ENCODE measurements at regions not wholly inside any gene's neighbourhood (a gene's known extent, or its start where the extent isn't known, plus 50 kb on each side); places are given as distances from the start of the nearest gene placed in this dataset.

GRCh38 chr1:219759095-219759494 is 146.2 kb upstream of the ZC3H11B start:
- Histone ChIP-seq H3K4me3 (no peak overlapping the region), H3K27me3 (no peaks in the 10 kb centered on the region), H3K27ac (no peak overlapping the region), H3K36me3 (no peaks in the 10 kb centered on the region), H3K9me3 (no peaks in the 10 kb centered on the region), H3K4me1 (no peaks in the 10 kb centered on the region), H3K9ac (ENCODE audit: low read depth in 2 of 2, low read length in 2 of 2) (no peak overlapping the region)
- no peak for DNase-seq
- TF ChIP-seq, protein P1, sequence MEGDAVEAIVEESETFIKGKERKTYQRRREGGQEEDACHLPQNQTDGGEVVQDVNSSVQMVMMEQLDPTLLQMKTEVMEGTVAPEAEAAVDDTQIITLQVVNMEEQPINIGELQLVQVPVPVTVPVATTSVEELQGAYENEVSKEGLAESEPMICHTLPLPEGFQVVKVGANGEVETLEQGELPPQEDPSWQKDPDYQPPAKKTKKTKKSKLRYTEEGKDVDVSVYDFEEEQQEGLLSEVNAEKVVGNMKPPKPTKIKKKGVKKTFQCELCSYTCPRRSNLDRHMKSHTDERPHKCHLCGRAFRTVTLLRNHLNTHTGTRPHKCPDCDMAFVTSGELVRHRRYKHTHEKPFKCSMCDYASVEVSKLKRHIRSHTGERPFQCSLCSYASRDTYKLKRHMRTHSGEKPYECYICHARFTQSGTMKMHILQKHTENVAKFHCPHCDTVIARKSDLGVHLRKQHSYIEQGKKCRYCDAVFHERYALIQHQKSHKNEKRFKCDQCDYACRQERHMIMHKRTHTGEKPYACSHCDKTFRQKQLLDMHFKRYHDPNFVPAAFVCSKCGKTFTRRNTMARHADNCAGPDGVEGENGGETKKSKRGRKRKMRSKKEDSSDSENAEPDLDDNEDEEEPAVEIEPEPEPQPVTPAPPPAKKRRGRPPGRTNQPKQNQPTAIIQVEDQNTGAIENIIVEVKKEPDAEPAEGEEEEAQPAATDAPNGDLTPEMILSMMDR (IDR thresholded peaks at IDR 0.05): no peak
- intact Hi-C loops (cut with DNase I): no loop called here

DNA sequence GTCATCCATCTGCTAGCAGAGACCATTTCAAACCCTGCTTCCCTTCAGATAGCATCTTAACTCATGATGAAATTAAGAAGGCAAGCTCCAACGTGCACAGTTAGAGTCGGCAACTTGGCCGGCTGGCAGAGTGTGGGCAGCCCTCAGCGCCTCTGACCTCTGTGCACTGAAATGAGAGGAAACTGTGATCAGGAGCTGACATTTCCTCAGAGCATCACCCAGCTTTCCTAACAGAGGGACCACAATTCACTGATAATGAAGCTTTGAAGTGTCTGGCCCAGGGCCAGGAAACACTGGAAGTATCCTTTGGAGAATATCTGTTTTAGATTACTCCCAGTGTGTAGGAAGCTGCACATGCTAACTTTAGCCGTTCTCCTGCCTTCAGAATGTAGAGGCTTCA is 145.0 kb upstream of the ZC3H11B start:
- H3K9me3 ChIP-seq: no peaks in the 10 kb centered on the region
- DNase-seq: no peak
- TF ChIP-seq, protein P1 (IDR thresholded peaks at IDR 0.05): no peak
- H3K9ac ChIP-seq (ENCODE audit: low read depth in 2 of 2, low read length in 2 of 2): no peak overlapping the region
- intact Hi-C loops (cut with DNase I): no loop called here
- no peaks in the 10 kb centered on the region for H3K36me3 ChIP-seq
- H3K4me3 ChIP-seq: no peak overlapping the region
- H3K27ac ChIP-seq: no peak overlapping the region
- no peaks in the 10 kb centered on the region for H3K4me1 ChIP-seq
- H3K27me3 ChIP-seq: no peaks in the 10 kb centered on the region

- Histone ChIP-seq H3K36me3 (no peaks in the 10 kb centered on the region), H3K4me3 (no peak overlapping the region), H3K27ac (no peak overlapping the region), H3K4me1 (no peaks in the 10 kb centered on the region), H3K9ac (ENCODE audit: low read depth in 2 of 2, low read length in 2 of 2) (no peak overlapping the region), H3K27me3 (no peaks in the 10 kb centered on the region), H3K9me3 (no peaks in the 10 kb centered on the region)
- TF ChIP-seq, protein P1 (IDR thresholded peaks at IDR 0.05): no peak
- DNase-seq: no peak
- intact Hi-C loops (cut with DNase I): no loop called here
These were observed 142.3 kb upstream of the ZC3H11B start for GRCh38 chr1:219755234-219755633.

GRCh38 chr1:219754767-219755166 is 141.9 kb upstream of the ZC3H11B start:
- DNase-seq: no peak
- no peaks in the 10 kb centered on the region for H3K4me1 ChIP-seq
- H3K9me3 ChIP-seq: no peaks in the 10 kb centered on the region
- no peak overlapping the region for H3K4me3 ChIP-seq
- no peak overlapping the region for H3K27ac ChIP-seq
- intact Hi-C loops (cut with DNase I): no loop called here
- no peaks in the 10 kb centered on the region for H3K36me3 ChIP-seq
- no peaks in the 10 kb centered on the region for H3K27me3 ChIP-seq
- no peak overlapping the region for H3K9ac ChIP-seq (ENCODE audit: low read depth in 2 of 2, low read length in 2 of 2)
- TF ChIP-seq, protein P1 (IDR thresholded peaks at IDR 0.05): no peak

DNA sequence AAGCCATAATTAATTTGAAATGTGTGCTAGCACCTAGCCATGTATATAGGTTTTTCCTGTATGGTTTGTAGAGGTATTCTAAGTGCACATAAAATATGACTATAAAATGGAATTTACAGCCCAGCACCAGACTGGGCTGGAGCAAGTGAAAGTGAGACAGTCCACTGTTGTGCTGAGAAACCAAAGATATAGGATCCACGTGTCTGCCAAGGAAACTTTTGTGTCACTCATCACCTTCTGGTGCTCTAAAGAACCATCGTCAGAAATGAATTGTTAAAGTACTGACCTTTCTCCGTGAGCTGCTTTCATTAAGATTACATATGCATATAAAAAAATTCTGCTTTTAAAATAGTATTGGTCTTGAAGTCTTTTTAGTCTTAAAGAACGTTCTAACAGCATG is 141.0 kb upstream of the ZC3H11B start:
- no peak overlapping the region for H3K4me3 ChIP-seq
- H3K27me3 ChIP-seq: no peaks in the 10 kb centered on the region
- H3K4me1 ChIP-seq: no peaks in the 10 kb centered on the region
- intact Hi-C loops (cut with DNase I): no loop called here
- no peaks in the 10 kb centered on the region for H3K36me3 ChIP-seq
- no peak for DNase-seq
- no peak overlapping the region for H3K9ac ChIP-seq (ENCODE audit: low read depth in 2 of 2, low read length in 2 of 2)
- no peak overlapping the region for H3K27ac ChIP-seq
- no peaks in the 10 kb centered on the region for H3K9me3 ChIP-seq
- TF ChIP-seq, protein P1 (IDR thresholded peaks at IDR 0.05): no peak

GRCh38 chr1:219752645-219753044 is 139.7 kb upstream of the ZC3H11B start:
- TF ChIP-seq, protein P1 (IDR thresholded peaks at IDR 0.05): no peak
- no peaks in the 10 kb centered on the region for H3K9me3 ChIP-seq
- no peak overlapping the region for H3K27ac ChIP-seq
- H3K4me3 ChIP-seq: no peak overlapping the region
- no peak for DNase-seq
- H3K4me1 ChIP-seq: no peaks in the 10 kb centered on the region
- no peak overlapping the region for H3K9ac ChIP-seq (ENCODE audit: low read depth in 2 of 2, low read length in 2 of 2)
- H3K27me3 ChIP-seq: no peaks in the 10 kb centered on the region
- no peaks in the 10 kb centered on the region for H3K36me3 ChIP-seq
- intact Hi-C loops (cut with DNase I): no loop called here

Measured in colonic mucosa (tissue), 4 donors.